ENCODE measurements at regions not wholly inside any gene's neighbourhood (a gene's known extent, or its start where the extent isn't known, plus 50 kb on each side); places are given as distances from the start of the nearest gene placed in this dataset.
A peak's percentile ranks its signal among the peaks of the same experiment; 100 is the strongest.

DNA sequence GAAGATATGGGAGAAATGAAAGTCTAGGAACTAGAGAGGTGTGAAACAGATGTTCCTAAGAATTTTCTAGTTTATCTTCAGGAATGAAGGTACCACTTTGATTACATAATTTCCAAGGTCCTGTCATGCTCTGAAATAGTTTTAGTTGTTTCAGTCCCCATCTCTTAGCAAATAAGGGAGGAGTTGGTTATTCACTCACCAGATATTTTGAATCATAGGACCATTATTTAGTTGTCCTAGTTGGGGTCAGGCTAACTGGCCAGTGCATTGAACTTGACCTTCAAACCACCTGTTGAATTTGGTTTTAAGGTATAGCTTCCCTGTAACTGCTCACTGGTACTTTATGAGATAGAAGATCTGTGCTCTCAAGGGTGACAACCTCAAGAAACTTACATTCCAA lies 53.9 kb upstream of the TNFAIP8 start:
- H2BK5ac ChIP-seq (ENCODE audit: low read depth, low read length, poor library complexity, severe bottlenecking): peak overlapping the region; percentile 71
- H3K56ac ChIP-seq (ENCODE audit: extremely low read depth, insufficient read depth, low read length): no peak overlapping the region
- CTCF ChIA-PET: interaction anchor here (1.2 kb wide), 1 partner anchor 10 kb away, joined by 3 read pairs; no protein-coding TSS in a partner anchor
- dilution Hi-C loops (cut with HindIII; ENCODE audit: low sequenced_read_pairs, unreplicated experiment) (no loop called here), in situ Hi-C loops (cut with MboI; ENCODE audit: low sequenced_read_pairs) (no loop called here), intact Hi-C loops (cut with micrococcal nuclease) (loop anchor here (2.0 kb wide), 1 partner anchor 15 kb away; no protein-coding TSS in a partner anchor)
- no peak overlapping the region for H3K4ac ChIP-seq (ENCODE audit: low read depth, low read length)
- peaks cover 3% of the 10 kb centered on the region for H3K9me1 ChIP-seq (ENCODE audit: insufficient read depth, low read length)
- peaks cover 16% of the 10 kb centered on the region for H3K4me1 ChIP-seq (ENCODE audit: control insufficient read depth, insufficient read depth, low read length)
- no peak overlapping the region for H3K23ac ChIP-seq (ENCODE audit: low read depth, low read length)
- no peak for ATAC-seq (ENCODE audit: low read depth)
- BruUV-seq (replicated peaks): no TSS peak
- H3K36me3 ChIP-seq (ENCODE audit: control insufficient read depth, insufficient read depth, low read length): no peaks in the 10 kb centered on the region
- H4K5ac ChIP-seq (ENCODE audit: low read depth, low read length): no peak overlapping the region
- H3K14ac ChIP-seq (replicated peaks; ENCODE audit: low read depth, low read length): no peak overlapping the region
- no peak overlapping the region for H3K4me3 ChIP-seq (ENCODE audit: insufficient read depth, low read depth, low read length)
- H2BK15ac ChIP-seq (ENCODE audit: low read depth, low read length): peak overlapping the region; percentile 4; the same call in 1 of the 3 replicates
- H3K27ac ChIP-seq (ENCODE audit: insufficient read depth, low read length): peak overlapping the region; percentile 39; the same call in 1 of the 2 replicates
- H3K79me1 ChIP-seq (ENCODE audit: low read depth in 1 of 2, low read length in 2 of 2): peaks cover 13 to 32% of the 10 kb centered on the region in 2 experiments
- H2AFZ ChIP-seq (replicated peaks; ENCODE audit: low read length, poor library complexity): no peak overlapping the region
- DNase-seq: peak; percentile 42
- no peak overlapping the region for H3K9ac ChIP-seq (ENCODE audit: low read depth, low read length)
- no peak overlapping the region; the same call in 1 of the 2 replicates for H3K4me2 ChIP-seq (ENCODE audit: low read depth, low read length)
- 0 out of 2 replicates have a peak overlapping the region, but pooled peaks have one; percentile 41 for H2BK20ac ChIP-seq (ENCODE audit: low read depth, low read length)
- no peak overlapping the region for H2AK9ac ChIP-seq (replicated peaks; ENCODE audit: low read depth, low read length, poor library complexity)
- peak overlapping the region in 1 of 2 experiments; percentile 42; a peak in 1 of 4 replicates for H4K8ac ChIP-seq (ENCODE audit: low read depth in 2 of 2, low read length in 2 of 2)
- H4K91ac ChIP-seq (ENCODE audit: insufficient read depth, low read depth, low read length): no peak overlapping the region
- TF ChIP-seq, protein P1, sequence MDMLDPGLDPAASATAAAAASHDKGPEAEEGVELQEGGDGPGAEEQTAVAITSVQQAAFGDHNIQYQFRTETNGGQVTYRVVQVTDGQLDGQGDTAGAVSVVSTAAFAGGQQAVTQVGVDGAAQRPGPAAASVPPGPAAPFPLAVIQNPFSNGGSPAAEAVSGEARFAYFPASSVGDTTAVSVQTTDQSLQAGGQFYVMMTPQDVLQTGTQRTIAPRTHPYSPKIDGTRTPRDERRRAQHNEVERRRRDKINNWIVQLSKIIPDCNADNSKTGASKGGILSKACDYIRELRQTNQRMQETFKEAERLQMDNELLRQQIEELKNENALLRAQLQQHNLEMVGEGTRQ (IDR thresholded peaks at IDR 0.05; ENCODE audit: low read depth, low read length): no peak
- TF ChIP-seq CEBPB (IDR thresholded peaks at IDR 0.05; ENCODE audit: low read depth, low read length): peak; percentile 23; the same call in 1 of the 2 replicates
- no peak for TF ChIP-seq MAZ (IDR thresholded peaks at IDR 0.05; ENCODE audit: borderline replicate concordance, low read depth, low read length)
- TF ChIP-seq RCOR1 (IDR thresholded peaks at IDR 0.05; ENCODE audit: insufficient replicate concordance, low read length): no peak
- no peaks in the 10 kb centered on the region for H3K27me3 ChIP-seq (ENCODE audit: control insufficient read depth, insufficient read depth, low read length)
- H4K20me1 ChIP-seq (ENCODE audit: insufficient read depth, low read length): no peaks in the 10 kb centered on the region; the same call in 1 of the 2 replicates
- H3K18ac ChIP-seq (ENCODE audit: low read depth, low read length): peak overlapping the region; percentile 4; the same call in 1 of the 2 replicates
- peak overlapping the region; percentile 21; the same call in 1 of the 2 replicates for H2BK120ac ChIP-seq (ENCODE audit: low read depth, low read length)
- no peaks in the 10 kb centered on the region for H3K9me3 ChIP-seq (ENCODE audit: control insufficient read depth, insufficient read depth, low read length)
- POLR2A ChIA-PET (ENCODE audit: unreplicated experiment): no interaction called here
- H2AK5ac ChIP-seq (ENCODE audit: low read depth, low read length): peak overlapping the region; percentile 41; the same call in 1 of the 2 replicates
